ENCODE measurements at regions not wholly inside any gene's neighbourhood (a gene's known extent, or its start where the extent isn't known, plus 50 kb on each side); places are given as distances from the start of the nearest gene placed in this dataset.

DNA sequence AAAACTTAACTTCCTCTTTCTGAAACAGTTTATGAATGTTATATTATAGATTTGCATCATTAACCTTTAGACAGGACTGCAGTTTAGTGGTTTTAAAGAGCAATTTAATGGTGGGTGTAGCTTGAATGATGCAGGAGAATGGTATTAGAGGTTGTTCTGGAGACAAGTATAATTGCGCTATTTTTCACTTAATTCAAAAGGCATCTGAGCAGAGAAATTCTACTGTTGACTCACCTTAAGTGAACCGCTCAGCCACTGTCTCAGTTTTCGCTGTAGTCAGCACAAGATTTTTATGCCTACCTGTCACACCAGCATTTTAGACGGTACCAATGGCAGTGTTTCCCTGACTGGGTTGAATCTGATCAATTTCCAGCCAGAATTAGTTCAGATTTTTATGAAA is 348.8 kb upstream of the DCBLD2 start:
- TF ChIP-seq, protein P1, sequence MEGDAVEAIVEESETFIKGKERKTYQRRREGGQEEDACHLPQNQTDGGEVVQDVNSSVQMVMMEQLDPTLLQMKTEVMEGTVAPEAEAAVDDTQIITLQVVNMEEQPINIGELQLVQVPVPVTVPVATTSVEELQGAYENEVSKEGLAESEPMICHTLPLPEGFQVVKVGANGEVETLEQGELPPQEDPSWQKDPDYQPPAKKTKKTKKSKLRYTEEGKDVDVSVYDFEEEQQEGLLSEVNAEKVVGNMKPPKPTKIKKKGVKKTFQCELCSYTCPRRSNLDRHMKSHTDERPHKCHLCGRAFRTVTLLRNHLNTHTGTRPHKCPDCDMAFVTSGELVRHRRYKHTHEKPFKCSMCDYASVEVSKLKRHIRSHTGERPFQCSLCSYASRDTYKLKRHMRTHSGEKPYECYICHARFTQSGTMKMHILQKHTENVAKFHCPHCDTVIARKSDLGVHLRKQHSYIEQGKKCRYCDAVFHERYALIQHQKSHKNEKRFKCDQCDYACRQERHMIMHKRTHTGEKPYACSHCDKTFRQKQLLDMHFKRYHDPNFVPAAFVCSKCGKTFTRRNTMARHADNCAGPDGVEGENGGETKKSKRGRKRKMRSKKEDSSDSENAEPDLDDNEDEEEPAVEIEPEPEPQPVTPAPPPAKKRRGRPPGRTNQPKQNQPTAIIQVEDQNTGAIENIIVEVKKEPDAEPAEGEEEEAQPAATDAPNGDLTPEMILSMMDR (conservative IDR thresholded peaks at IDR 0.05; ENCODE audit: control insufficient read depth, insufficient read depth, low read depth, low read length) = no peak

DNA sequence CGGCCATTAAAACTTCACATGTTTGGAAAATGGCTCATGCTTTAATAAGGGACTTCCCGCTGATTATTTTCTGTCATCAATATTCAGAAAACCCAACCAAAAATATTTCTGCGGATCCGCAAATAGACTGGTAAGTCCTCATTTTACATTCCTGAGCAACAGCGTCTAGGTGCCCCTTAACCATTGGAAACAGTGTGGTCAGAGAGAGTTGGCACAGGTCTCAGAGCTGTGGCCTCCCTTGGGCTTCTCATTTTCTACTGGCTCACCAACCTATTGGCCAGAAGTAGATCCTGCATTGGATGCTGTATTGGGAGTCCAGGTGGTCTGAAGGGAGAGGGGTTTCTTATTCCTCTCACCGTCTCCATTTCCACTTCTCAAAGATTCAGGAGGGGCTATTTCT is 348.1 kb upstream of the DCBLD2 start:
- H3K4me3 ChIP-seq (ENCODE audit: control insufficient read depth, low read depth, low read length) = no peak overlapping the region
- TF ChIP-seq, protein P1 (conservative IDR thresholded peaks at IDR 0.05; ENCODE audit: control insufficient read depth, insufficient read depth, low read depth, low read length) = no peak
- DNase-seq (ENCODE audit: low read depth) = no peak

More for the DNA sequence above, 348.8 kb upstream of the DCBLD2 start:
- H3K4me3 ChIP-seq (ENCODE audit: control insufficient read depth, low read depth, low read length) = no peak overlapping the region
- peak; percentile 62 for DNase-seq (ENCODE audit: low read depth)

DNA sequence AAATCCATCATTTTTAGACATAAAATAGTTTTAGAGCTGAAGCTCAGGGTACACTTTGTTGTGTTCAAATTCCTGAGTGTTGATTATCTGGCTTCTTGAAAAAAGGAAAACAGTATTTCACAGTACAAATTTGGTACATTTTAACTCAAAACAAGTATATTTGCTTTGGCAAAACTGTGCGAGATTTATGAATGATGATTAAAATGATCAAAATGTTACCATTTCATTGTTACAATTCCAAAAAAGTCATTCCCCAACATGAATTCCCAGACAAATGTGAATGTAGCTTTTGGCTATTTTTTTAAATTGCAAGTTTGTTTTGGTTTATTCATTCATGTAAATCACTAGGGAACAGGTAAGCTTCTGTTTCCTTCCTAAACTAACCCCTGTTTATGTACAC is 347.4 kb upstream of the DCBLD2 start:
- no peak overlapping the region for H3K4me3 ChIP-seq (ENCODE audit: control insufficient read depth, low read depth, low read length)
- DNase-seq (ENCODE audit: low read depth) = peak; percentile 39
- TF ChIP-seq, protein P1 (conservative IDR thresholded peaks at IDR 0.05; ENCODE audit: control insufficient read depth, insufficient read depth, low read depth, low read length) = no peak

DNA sequence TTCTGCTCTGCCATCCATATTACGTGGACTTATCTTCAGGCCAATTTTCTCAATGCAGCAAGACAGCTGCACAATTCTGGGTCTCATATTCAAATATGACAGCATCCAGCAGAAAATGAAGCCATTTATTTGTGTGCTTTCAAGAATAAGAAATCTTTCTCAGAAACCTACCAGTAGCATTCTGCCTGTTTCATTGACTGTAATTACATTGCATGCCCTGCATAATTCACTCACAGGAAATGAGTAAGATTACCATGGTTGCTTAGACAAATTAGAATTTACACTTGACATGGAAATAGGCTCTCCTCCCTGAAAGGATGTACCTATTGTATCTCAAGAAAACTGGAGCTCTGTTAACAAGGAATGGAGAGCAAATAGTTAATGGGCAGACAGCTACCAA is 346.6 kb upstream of the DCBLD2 start:
- TF ChIP-seq, protein P1 (conservative IDR thresholded peaks at IDR 0.05; ENCODE audit: control insufficient read depth, insufficient read depth, low read depth, low read length) = no peak
- peak; percentile 24 for DNase-seq (ENCODE audit: low read depth)
- no peak overlapping the region for H3K4me3 ChIP-seq (ENCODE audit: control insufficient read depth, low read depth, low read length)

DNA sequence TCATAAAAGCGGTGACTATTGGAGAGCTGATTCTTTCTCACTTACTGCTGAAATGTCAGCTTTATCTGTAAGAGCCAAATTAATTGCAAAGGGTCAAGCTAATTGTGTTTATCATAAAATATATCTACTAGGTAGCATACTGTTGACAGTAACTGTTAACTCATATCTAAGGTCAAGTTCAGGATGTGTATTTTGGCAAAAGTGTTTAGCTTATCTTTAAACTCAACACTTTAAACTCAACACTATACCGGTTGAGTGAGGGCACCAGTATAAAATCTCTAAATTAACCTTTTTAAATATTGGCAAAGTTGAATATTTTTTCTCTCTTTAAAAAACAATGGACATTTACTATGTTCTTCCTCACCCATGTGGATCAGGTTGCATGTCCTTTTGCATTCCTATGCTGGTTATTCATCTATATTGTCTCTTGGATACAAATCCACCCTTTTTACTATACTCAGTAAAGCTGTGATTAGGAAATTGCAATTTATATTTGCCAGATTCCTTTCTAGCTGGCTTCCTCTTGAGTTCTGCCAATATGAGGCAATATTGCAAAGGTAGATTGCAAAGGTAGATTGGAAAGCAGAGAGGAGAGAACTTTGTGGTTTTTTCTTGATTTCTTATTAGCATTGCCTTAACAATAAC is 344.6 kb upstream of the DCBLD2 start:
- TF ChIP-seq, protein P1 (conservative IDR thresholded peaks at IDR 0.05; ENCODE audit: control insufficient read depth, insufficient read depth, low read depth, low read length) = no peak
- no peak overlapping the region for H3K4me3 ChIP-seq (ENCODE audit: control insufficient read depth, low read depth, low read length)
- DNase-seq (ENCODE audit: low read depth) = peak; percentile 35

DNA sequence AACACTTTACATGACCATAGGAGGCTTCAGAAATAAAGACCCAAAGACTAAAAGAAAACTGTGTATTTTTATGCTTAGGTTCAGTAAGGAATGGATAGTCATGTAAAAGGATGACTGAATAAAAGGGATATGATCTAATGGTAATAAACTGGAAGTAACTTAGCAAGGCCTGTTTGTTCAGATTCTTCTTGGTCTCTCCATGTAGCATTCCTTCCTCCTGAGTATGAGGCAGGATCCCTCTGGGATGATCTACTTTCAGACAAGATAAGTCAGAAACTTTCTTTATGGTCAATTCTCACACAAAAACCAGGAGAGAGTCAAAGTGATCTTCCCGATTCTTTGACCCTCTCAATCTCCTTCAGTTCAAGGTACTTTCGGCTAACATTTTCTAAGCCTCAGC is 340.8 kb upstream of the DCBLD2 start:
- TF ChIP-seq, protein P1 (conservative IDR thresholded peaks at IDR 0.05; ENCODE audit: control insufficient read depth, insufficient read depth, low read depth, low read length) = no peak
- DNase-seq (ENCODE audit: low read depth) = peak; percentile 27
- no peak overlapping the region for H3K4me3 ChIP-seq (ENCODE audit: control insufficient read depth, low read depth, low read length)

DNA sequence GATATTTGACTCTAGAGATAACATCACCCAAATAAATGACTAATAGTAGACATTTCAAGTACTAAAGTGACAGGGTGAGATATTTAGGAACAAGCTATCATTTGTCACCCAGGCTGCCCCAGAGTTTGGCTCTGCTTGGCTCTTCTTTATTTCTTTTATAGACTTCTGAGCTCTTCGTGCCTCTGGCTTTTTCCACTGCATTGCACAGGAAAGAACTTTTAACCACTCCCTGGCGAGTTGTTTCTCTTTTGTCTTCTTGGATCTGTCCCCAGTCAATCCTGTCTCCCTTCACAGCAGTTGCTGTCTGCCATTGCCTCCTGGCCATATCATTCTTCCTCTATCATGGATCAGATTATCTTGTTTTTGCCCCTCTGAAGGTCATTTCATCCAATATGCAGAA is 339.2 kb upstream of the DCBLD2 start:
- TF ChIP-seq, protein P1 (conservative IDR thresholded peaks at IDR 0.05; ENCODE audit: control insufficient read depth, insufficient read depth, low read depth, low read length) = no peak
- no peak overlapping the region for H3K4me3 ChIP-seq (ENCODE audit: control insufficient read depth, low read depth, low read length)
- no peak for DNase-seq (ENCODE audit: low read depth)
